ENCODE measurements at regions not wholly inside any gene's neighbourhood (a gene's known extent, or its start where the extent isn't known, plus 50 kb on each side); places are given as distances from the start of the nearest gene placed in this dataset.

DNA sequence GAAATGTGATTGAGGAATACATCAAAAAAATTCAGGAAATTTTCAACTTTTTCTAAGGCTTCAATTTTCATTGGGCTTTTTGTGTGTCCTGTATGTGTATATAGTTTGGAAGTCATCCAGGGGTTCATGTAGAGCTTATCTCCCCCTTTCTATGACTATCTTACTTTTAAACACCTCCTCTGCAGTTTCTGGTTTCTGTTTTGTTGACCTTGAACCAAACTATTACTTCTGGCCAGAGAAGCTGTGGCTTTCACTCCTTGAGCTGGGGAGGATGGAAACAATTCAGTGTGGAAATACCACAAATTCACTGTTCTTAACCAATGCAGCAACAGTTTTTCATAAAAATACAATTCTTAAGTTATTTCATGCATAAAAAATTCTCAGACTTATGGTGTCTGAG is 613.2 kb upstream of the SEL1L start:
- no peaks in the 10 kb centered on the region for H3K9me3 ChIP-seq
- TF ChIP-seq, protein P1, sequence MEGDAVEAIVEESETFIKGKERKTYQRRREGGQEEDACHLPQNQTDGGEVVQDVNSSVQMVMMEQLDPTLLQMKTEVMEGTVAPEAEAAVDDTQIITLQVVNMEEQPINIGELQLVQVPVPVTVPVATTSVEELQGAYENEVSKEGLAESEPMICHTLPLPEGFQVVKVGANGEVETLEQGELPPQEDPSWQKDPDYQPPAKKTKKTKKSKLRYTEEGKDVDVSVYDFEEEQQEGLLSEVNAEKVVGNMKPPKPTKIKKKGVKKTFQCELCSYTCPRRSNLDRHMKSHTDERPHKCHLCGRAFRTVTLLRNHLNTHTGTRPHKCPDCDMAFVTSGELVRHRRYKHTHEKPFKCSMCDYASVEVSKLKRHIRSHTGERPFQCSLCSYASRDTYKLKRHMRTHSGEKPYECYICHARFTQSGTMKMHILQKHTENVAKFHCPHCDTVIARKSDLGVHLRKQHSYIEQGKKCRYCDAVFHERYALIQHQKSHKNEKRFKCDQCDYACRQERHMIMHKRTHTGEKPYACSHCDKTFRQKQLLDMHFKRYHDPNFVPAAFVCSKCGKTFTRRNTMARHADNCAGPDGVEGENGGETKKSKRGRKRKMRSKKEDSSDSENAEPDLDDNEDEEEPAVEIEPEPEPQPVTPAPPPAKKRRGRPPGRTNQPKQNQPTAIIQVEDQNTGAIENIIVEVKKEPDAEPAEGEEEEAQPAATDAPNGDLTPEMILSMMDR (IDR thresholded peaks at IDR 0.05): no peak
- TF ChIP-seq POLR2A (IDR thresholded peaks at IDR 0.05): no peak
- H3K4me3 ChIP-seq: no peak overlapping the region
- H3K36me3 ChIP-seq: no peaks in the 10 kb centered on the region
- H3K4me1 ChIP-seq: no peaks in the 10 kb centered on the region
- intact Hi-C loops (cut with DNase I): no loop called here
- ATAC-seq (no peak), DNase-seq (no peak)
- H3K27me3 ChIP-seq: no peaks in the 10 kb centered on the region
- no peak overlapping the region for H3K27ac ChIP-seq

DNA sequence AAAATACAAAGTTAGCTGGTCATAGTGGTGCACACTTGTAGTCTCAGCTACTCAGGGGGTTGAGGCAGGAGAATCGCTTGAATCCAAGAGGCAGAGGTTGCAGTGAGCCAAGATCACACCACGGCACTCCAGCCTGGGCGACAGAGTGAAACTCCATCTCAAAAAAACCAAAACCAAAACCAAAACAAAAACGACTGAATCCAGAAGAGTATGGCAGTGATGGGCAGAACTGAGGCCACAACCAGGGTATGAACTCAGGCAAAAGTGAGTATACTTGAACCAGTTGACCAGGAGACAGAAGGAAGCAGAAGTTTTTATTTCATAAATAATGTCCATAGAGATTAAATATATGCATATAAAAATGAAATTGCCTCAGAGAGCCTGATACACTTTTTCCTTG is 620.0 kb upstream of the SEL1L start:
- Histone ChIP-seq H3K9me3 (no peaks in the 10 kb centered on the region), H3K27ac (no peak overlapping the region), H3K4me1 (no peaks in the 10 kb centered on the region), H3K4me3 (no peak overlapping the region), H3K27me3 (no peaks in the 10 kb centered on the region), H3K36me3 (no peaks in the 10 kb centered on the region)
- DNase-seq (no peak), ATAC-seq (no peak)
- intact Hi-C loops (cut with DNase I): no loop called here
- TF ChIP-seq POLR2A (IDR thresholded peaks at IDR 0.05): no peak
- WGBS (ENCODE audit: insufficient coverage, low coverage, low lambda C conversion rate, missing lambda C conversion rate): 36% methylated on average over 3 of the region's 4 CpGs

DNA sequence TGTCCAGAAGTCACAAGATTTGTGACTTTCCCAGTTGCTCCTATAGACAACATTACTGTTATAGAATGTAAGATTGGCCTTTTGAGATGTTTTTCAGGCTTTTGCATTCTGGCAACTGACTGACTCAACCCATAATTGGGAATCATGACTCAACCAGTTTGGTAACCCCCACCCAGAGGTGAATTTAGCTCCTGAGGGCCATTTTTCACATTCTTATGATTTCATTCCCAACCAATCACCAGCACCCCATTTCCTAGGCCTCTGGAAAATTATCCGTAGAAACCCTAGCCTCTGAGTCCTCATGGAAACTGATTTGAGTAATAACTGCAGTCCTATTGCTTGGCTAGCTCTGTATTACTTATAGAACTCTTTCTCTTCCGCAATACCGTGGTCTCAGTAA is 626.0 kb upstream of the SEL1L start:
- no peak for DNase-seq
- intact Hi-C loops (cut with DNase I): no loop called here

DNA sequence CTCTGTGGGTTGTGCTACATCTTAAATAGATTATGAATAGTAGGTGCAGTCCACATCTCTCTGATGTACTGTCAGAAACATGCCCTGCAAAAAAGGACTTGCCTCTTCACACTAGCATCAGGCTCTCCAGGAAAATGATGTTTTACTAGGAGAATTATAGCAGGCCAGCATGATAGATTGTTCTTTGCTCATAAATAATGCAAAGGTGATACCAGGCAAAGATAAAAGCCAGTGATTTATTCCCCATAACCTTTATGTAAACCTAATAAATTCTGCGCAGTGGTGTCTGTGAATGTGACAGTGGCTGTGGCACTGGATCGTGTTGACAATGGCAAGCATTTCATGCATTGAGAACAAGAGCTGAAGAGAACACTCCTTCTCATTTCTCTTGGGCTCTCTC is 646.5 kb upstream of the SEL1L start:
- H3K4me3 ChIP-seq: no peak overlapping the region
- H3K4me1 ChIP-seq: no peaks in the 10 kb centered on the region
- intact Hi-C loops (cut with DNase I): no loop called here
- ATAC-seq (no peak), DNase-seq (no peak)
- no peaks in the 10 kb centered on the region for H3K27me3 ChIP-seq
- peaks cover 0 to 3% (median 0%) of the 10 kb centered on the region in 4 donors for H3K9me3 ChIP-seq
- H3K27ac ChIP-seq: no peak overlapping the region
- TF ChIP-seq POLR2A (IDR thresholded peaks at IDR 0.05): no peak
- TF ChIP-seq, protein P1 (IDR thresholded peaks at IDR 0.05): no peak
- no peaks in the 10 kb centered on the region for H3K36me3 ChIP-seq
- 85% methylated on average over 2 of the region's 2 CpGs for WGBS (ENCODE audit: insufficient coverage, low coverage, low lambda C conversion rate, missing lambda C conversion rate)

More for the DNA sequence above, 626.0 kb upstream of the SEL1L start:
- Histone ChIP-seq H3K27ac (no peak overlapping the region), H3K9me3 (no peaks in the 10 kb centered on the region), H3K4me1 (no peaks in the 10 kb centered on the region), H3K4me3 (no peak overlapping the region), H3K27me3 (no peaks in the 10 kb centered on the region), H3K36me3 (no peaks in the 10 kb centered on the region)
- ATAC-seq: no peak
- TF ChIP-seq POLR2A (IDR thresholded peaks at IDR 0.05): no peak
- TF ChIP-seq, protein P1 (IDR thresholded peaks at IDR 0.05): no peak
- WGBS (ENCODE audit: insufficient coverage, low coverage, low lambda C conversion rate, missing lambda C conversion rate): 90% methylated on average over 2 of the region's 3 CpGs

DNA sequence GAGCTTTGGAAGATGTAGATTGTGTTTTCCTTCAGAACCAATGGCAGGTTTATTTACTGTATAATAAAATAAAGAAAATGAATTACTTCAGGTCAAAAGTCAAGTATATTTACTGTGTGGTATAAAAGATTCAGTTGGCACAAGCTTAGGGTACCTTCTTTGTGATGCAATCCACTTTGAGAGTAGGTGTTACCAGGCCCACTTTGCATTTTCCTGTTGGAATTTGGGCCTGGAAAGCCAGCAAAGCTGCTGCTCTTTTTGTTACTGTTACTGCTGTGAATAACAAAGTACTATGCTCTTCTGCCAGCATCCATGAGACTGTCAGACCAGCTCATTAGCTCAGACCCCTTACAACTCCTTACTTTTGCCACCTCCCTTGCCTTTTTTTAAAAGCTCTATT is 649.0 kb upstream of the SEL1L start:
- Histone ChIP-seq H3K27me3 (no peaks in the 10 kb centered on the region), H3K9me3 (peaks cover 0 to 3% (median 0%) of the 10 kb centered on the region in 4 donors), H3K27ac (no peak overlapping the region), H3K4me3 (no peak overlapping the region), H3K36me3 (no peaks in the 10 kb centered on the region), H3K4me1 (no peaks in the 10 kb centered on the region)
- no peak for DNase-seq
- intact Hi-C loops (cut with DNase I): no loop called here
- no peak for ATAC-seq
- TF ChIP-seq, protein P1 (IDR thresholded peaks at IDR 0.05): no peak
- no peak for TF ChIP-seq POLR2A (IDR thresholded peaks at IDR 0.05)
